HEK293 (cell line): ENCODE measurements at regions not wholly inside any gene's neighbourhood (a gene's known extent, or its start where the extent isn't known, plus 50 kb on each side); places are given as distances from the start of the nearest gene placed in this dataset.
"Not testable (repeated sequence)": the region's sequence is repeated elsewhere in the genome, so short reads cannot be mapped to it uniquely, and the experiment has no call there.

Experiments
- CTCF ChIA-PET: fragments of 350-600 bp; formaldehyde crosslinking; extraction: SDS; loops from one replicate; lab custom pipeline; 2021; ENCODE audit warnings: antibody characterized with exemption; lab: Yijun Ruan, JAX
- POLR2A ChIA-PET: fragments of 300-600 bp; formaldehyde crosslinking; extraction: SDS; loops from one replicate; lab custom pipeline; 2020; ENCODE audit warnings: antibody characterized with exemption, inconsistent platforms; lab: Yijun Ruan, JAX
- H3K27ac ChIP-seq: fragments of 200-500 bp; sonication (Bioruptor generic); 2 replicates; pipeline ENCODE4 v1.5.1; 2014; ENCODE audit warnings: low read depth, low read length, control low read depth, inconsistent platforms; ENCODE audit errors: extremely low read depth
- H3K36me3 ChIP-seq, 2 experiments: fragments of 200-500 bp in 1 of 2; sonication (Bioruptor generic) in 1 of 2; 1 replicate in 1 of 2; 2 replicates in 1 of 2; pipeline ENCODE4 v1.5.1; 2014 to 2017; ENCODE audit warnings: inconsistent platforms in 2 of 2, low read length in 2 of 2; ENCODE audit not compliant: control insufficient read depth in 2 of 2, insufficient read depth in 1 of 2
- H3K4me1 ChIP-seq: fragments of 200-500 bp; sonication (Bioruptor generic); 2 replicates; pipeline ENCODE4 v1.5.1; 2014; ENCODE audit warnings: mild to moderate bottlenecking, low read length, inconsistent platforms; ENCODE audit not compliant: control insufficient read depth, insufficient read depth
- H3K4me3 ChIP-seq: 2 replicates; pipeline ENCODE4 v1.5.1; 2011; ENCODE audit warnings: low read depth, mild to moderate bottlenecking, control low read depth, low read length, moderate library complexity
- H3K9me3 ChIP-seq: fragments of 200-500 bp; sonication (Bioruptor generic); 2 replicates; pipeline ENCODE4 v1.5.1; 2014; ENCODE audit warnings: low read depth, low read length, inconsistent platforms; ENCODE audit not compliant: control insufficient read depth, insufficient read depth
- GLIS1 ChIP-seq: fragments of 450-650 bp; formaldehyde crosslinking; IDR thresholded peaks from 2 replicates; pipeline ENCODE4 v1.5.1; 2016; ENCODE audit warnings: missing biosample characterization, missing genetic modification characterization
- KLF9 ChIP-seq: fragments of 450-650 bp; formaldehyde crosslinking; IDR thresholded peaks from 2 replicates; pipeline ENCODE4 v1.5.1; 2016; ENCODE audit warnings: missing biosample characterization, missing genetic modification characterization, low read depth
- PRDM2 ChIP-seq: fragments of 450-650 bp; formaldehyde crosslinking; IDR thresholded peaks from 2 replicates; pipeline ENCODE4 v1.5.1; 2016; ENCODE audit warnings: missing biosample characterization, missing genetic modification characterization, borderline replicate concordance
- WT1 ChIP-seq: fragments of 450-650 bp; formaldehyde crosslinking; IDR thresholded peaks from 2 replicates; pipeline ENCODE4 v1.5.1; 2016; ENCODE audit warnings: missing biosample characterization, missing genetic modification characterization
- ZBTB7A ChIP-seq: fragments of 450-650 bp; formaldehyde crosslinking; IDR thresholded peaks from 2 replicates; pipeline ENCODE4 v1.5.1; 2016; ENCODE audit warnings: low read depth, missing biosample characterization, missing genetic modification characterization
- ZNF112 ChIP-seq: fragments of 450-650 bp; formaldehyde crosslinking; IDR thresholded peaks from 2 replicates; pipeline ENCODE4 v1.5.0; 2017; ENCODE audit warnings: missing biosample characterization, missing genetic modification characterization
- ZNF121 ChIP-seq: fragments of 450-650 bp; formaldehyde crosslinking; IDR thresholded peaks from 2 replicates; pipeline ENCODE4 v1.5.1; 2016; ENCODE audit warnings: missing biosample characterization, missing genetic modification characterization
- ZNF148 ChIP-seq: fragments of 450-650 bp; formaldehyde crosslinking; IDR thresholded peaks from 2 replicates; pipeline ENCODE4 v1.5.0; 2017; ENCODE audit warnings: missing biosample characterization, missing genetic modification characterization, borderline replicate concordance
- ZNF23 ChIP-seq: fragments of 450-650 bp; formaldehyde crosslinking; IDR thresholded peaks from 2 replicates; pipeline ENCODE4 v1.5.1; 2016; ENCODE audit warnings: missing biosample characterization, missing genetic modification characterization, borderline replicate concordance
- ZNF37A ChIP-seq: fragments of 450-650 bp; IDR thresholded peaks from 2 replicates; pipeline ENCODE4 v1.5.1; 2018; ENCODE audit warnings: missing biosample characterization, missing genetic modification characterization
- ZNF394 ChIP-seq: fragments of 450-650 bp; formaldehyde crosslinking; IDR thresholded peaks from 2 replicates; pipeline ENCODE4 v1.5.1; 2016; ENCODE audit warnings: missing biosample characterization, missing genetic modification characterization, mild to moderate bottlenecking, moderate library complexity, borderline replicate concordance
- ZNF398 ChIP-seq: fragments of 450-650 bp; formaldehyde crosslinking; IDR thresholded peaks from 2 replicates; pipeline ENCODE4 v1.5.1; 2017; ENCODE audit warnings: missing biosample characterization, missing genetic modification characterization
- ZNF488 ChIP-seq: fragments of 450-650 bp; formaldehyde crosslinking; IDR thresholded peaks from 2 replicates; pipeline ENCODE4 v1.5.1; 2016; ENCODE audit warnings: missing biosample characterization, missing genetic modification characterization
- ZNF549 ChIP-seq: fragments of 450-650 bp; IDR thresholded peaks from 2 replicates; pipeline ENCODE4 v1.5.1; 2018; ENCODE audit warnings: missing biosample characterization, missing genetic modification characterization, mild to moderate bottlenecking, inconsistent platforms, moderate library complexity
- ZNF560 ChIP-seq: fragments of 450-650 bp; formaldehyde crosslinking; IDR thresholded peaks from 2 replicates; pipeline ENCODE4 v1.5.1; 2017; ENCODE audit warnings: missing biosample characterization, missing genetic modification characterization, borderline replicate concordance
- ZNF677 ChIP-seq: fragments of 450-650 bp; IDR thresholded peaks from 2 replicates; pipeline ENCODE4 v1.5.0; 2018; ENCODE audit warnings: missing biosample characterization, mild to moderate bottlenecking, missing genetic modification characterization, moderate library complexity
- ZNF701 ChIP-seq: fragments of 450-650 bp; formaldehyde crosslinking; IDR thresholded peaks from 2 replicates; pipeline ENCODE4 v1.5.1; 2016; ENCODE audit warnings: missing biosample characterization, missing genetic modification characterization
- ZNF707 ChIP-seq: fragments of 450-650 bp; formaldehyde crosslinking; IDR thresholded peaks from 2 replicates; pipeline ENCODE4 v1.5.1; 2016; ENCODE audit warnings: missing biosample characterization, missing genetic modification characterization
- ZNF768 ChIP-seq: fragments of 450-650 bp; formaldehyde crosslinking; IDR thresholded peaks from 2 replicates; pipeline ENCODE4 v1.5.1; 2018; ENCODE audit warnings: missing biosample characterization, mild to moderate bottlenecking, missing genetic modification characterization
- ZNF843 ChIP-seq: fragments of 450-650 bp; formaldehyde crosslinking; IDR thresholded peaks from 2 replicates; pipeline ENCODE4 v1.5.1; 2016; ENCODE audit warnings: missing biosample characterization, missing genetic modification characterization
- ZSCAN16 ChIP-seq: fragments of 450-650 bp; formaldehyde crosslinking; IDR thresholded peaks from 2 replicates; pipeline ENCODE4 v1.5.1; 2016; ENCODE audit warnings: missing biosample characterization, missing genetic modification characterization

GRCh38 chr3:55252921-55253320 lies 234.2 kb downstream of the WNT5A start:
- ChIA-PET CTCF (no interaction called here), POLR2A (no interaction called here)
- Histone ChIP-seq H3K4me1 (no peaks in the 10 kb centered on the region), H3K27ac (no peak overlapping the region), H3K36me3 (no peaks in the 10 kb centered on the region), H3K4me3 (no peak overlapping the region), H3K9me3 (no peaks in the 10 kb centered on the region)
- TF ChIP-seq ZNF677 (tag by site-specific recombination) (no peak), ZNF398 (tag by site-specific recombination) (no peak), GLIS1 (tag by site-specific recombination) (no peak), ZNF768 (tag by site-specific recombination) (no peak), KLF9 (tag by site-specific recombination) (no peak), ZNF121 (no peak), ZNF549 (tag by site-specific recombination) (no peak), ZNF701 (no peak), ZBTB7A (tag by site-specific recombination) (no peak), ZNF23 (no peak), ZNF148 (tag by site-specific recombination) (no peak), ZNF112 (no peak), ZNF37A (tag by site-specific recombination) (no peak), ZSCAN16 (tag by site-specific recombination) (no peak), ZNF707 (no peak), ZNF843 (tag by site-specific recombination) (no peak)

GRCh38 chr3:55249156-55249555 lies 237.9 kb downstream of the WNT5A start:
- H3K4me3 ChIP-seq, POLR2A ChIA-PET, H3K4me1 ChIP-seq, H3K9me3 ChIP-seq, H3K36me3 ChIP-seq, H3K27ac ChIP-seq: not testable (repeated sequence)
- CTCF ChIA-PET, result interaction anchor here (0.6 kb wide), 2 partner anchors 72 to 908 kb away, joined by 3 to 4 read pairs; no protein-coding TSS in a partner anchor

GRCh38 chr3:55247666-55248065 lies 239.4 kb downstream of the WNT5A start:
- H3K27ac ChIP-seq, result no peak overlapping the region
- POLR2A ChIA-PET, result no interaction called here
- CTCF ChIA-PET, result interaction anchor here (0.6 kb wide), 1 partner anchor 997 kb away, joined by 3 read pairs; no protein-coding TSS in a partner anchor
- no peaks in the 10 kb centered on the region for H3K36me3 ChIP-seq
- 0 out of 2 replicates have a peak, but pooled peaks cover 2% of the 10 kb centered on the region for H3K4me1 ChIP-seq
- no peaks in the 10 kb centered on the region for H3K9me3 ChIP-seq
- no peak overlapping the region for H3K4me3 ChIP-seq
- TF ChIP-seq WT1 (tag by site-specific recombination) (no peak), PRDM2 (no peak), ZNF394 (tag by site-specific recombination) (no peak), ZNF560 (tag by site-specific recombination) (no peak), ZNF488 (tag by site-specific recombination) (no peak)
